ENCODE measurements at regions not wholly inside any gene's neighbourhood (a gene's known extent, or its start where the extent isn't known, plus 50 kb on each side); places are given as distances from the start of the nearest gene placed in this dataset.

GRCh38 chr1:91130256-91130985 is 108.6 kb upstream of the ZNF644 start:
- Histone ChIP-seq H2BK12ac (ENCODE audit: low read depth, low read length) (no peak overlapping the region), H3K9ac (replicated peaks in 1 of 4; ENCODE audit: extremely low read depth in 1 of 4, low read depth in 3 of 4, low read length in 3 of 4) (no peak overlapping the region), H2AK5ac (ENCODE audit: low read depth, low read length) (no peak overlapping the region), H3K23ac (ENCODE audit: insufficient read length) (no peak overlapping the region), H3K4me3 (ENCODE audit: extremely low read depth in 1 of 4, insufficient read depth in 2 of 4, low read depth in 3 of 4, low read length in 4 of 4) (no peak overlapping the region), H2BK120ac (replicated peaks; ENCODE audit: low read depth, low read length) (no peak overlapping the region), H3K27me3 (replicated peaks in 1 of 4; ENCODE audit: control insufficient read depth in 3 of 4, extremely low read depth in 1 of 4, insufficient read depth in 3 of 4, low read length in 3 of 4) (no peaks in the 10 kb centered on the region; a peak in 1 of 7 replicates), H3K36me3 (ENCODE audit: control insufficient read depth in 2 of 4, insufficient read depth in 4 of 4, low read length in 3 of 4) (no peaks in the 10 kb centered on the region), H4K8ac (ENCODE audit: extremely low read depth, insufficient read depth, low read length) (no peak overlapping the region), H4K5ac (ENCODE audit: insufficient read length, low read depth, low read length) (no peak overlapping the region), H3K4ac (replicated peaks; ENCODE audit: insufficient read length, low read depth, low read length) (no peak overlapping the region), H2BK20ac (ENCODE audit: low read length) (no peak overlapping the region), H2BK15ac (ENCODE audit: low read length) (no peak overlapping the region), H3K79me2 (ENCODE audit: control insufficient read depth in 1 of 2, insufficient read depth in 2 of 2, low read length in 2 of 2) (no peaks in the 10 kb centered on the region), H4K20me1 (replicated peaks in 1 of 2; ENCODE audit: control insufficient read depth in 1 of 2, insufficient read depth in 2 of 2, low read length in 2 of 2) (no peaks in the 10 kb centered on the region), H3K18ac (ENCODE audit: extremely low read depth, low read length) (no peak overlapping the region), H3K4me1 (replicated peaks in 1 of 4; ENCODE audit: control insufficient read depth in 3 of 4, insufficient read depth in 4 of 4, low read length in 3 of 4) (no peaks in the 10 kb centered on the region; a peak in 1 of 7 replicates), H3K23me2 (ENCODE audit: low read depth, low read length) (no peaks in the 10 kb centered on the region), H4K91ac (replicated peaks; ENCODE audit: insufficient read length, low read length) (no peak overlapping the region), H3K4me2 (ENCODE audit: insufficient read depth in 1 of 2, low read depth in 2 of 2, low read length in 2 of 2) (no peak overlapping the region), H3K79me1 (ENCODE audit: low read depth, low read length) (no peaks in the 10 kb centered on the region), H3K27ac (ENCODE audit: low read depth, low read length) (no peak overlapping the region), H2BK5ac (ENCODE audit: low read depth, low read length) (no peak overlapping the region), H3K9me3 (ENCODE audit: insufficient read depth in 2 of 2, low read depth in 1 of 2, low read length in 1 of 2) (no peaks in the 10 kb centered on the region), H3K14ac (ENCODE audit: insufficient read length) (no peak overlapping the region), H2AFZ (ENCODE audit: low read length) (no peak overlapping the region), H3K56ac (replicated peaks; ENCODE audit: insufficient read length, low read depth, low read length) (no peak overlapping the region)
- ChIA-PET CTCF (ENCODE audit: partially characterized antibody) (interaction anchor here (0.6 to 1.8 kb wide), 3 partner anchors 10 to 413 kb away, joined by 3 to 6 read pairs (median 5); partner anchors contain the start of gene BARHL2), POLR2A (ENCODE audit: partially characterized antibody) (interaction anchor here (0.7 to 1.5 kb wide), 2 partner anchors 10 to 108 kb away, joined by 3 to 5 read pairs; partner anchors contain the start of gene ZNF644)
- DNase-seq (ENCODE audit: low read depth in 1 of 2, low spot score in 2 of 2) (no peak), FAIRE-seq (no peak)
- TF ChIP-seq CTBP2 (IDR thresholded peaks at IDR 0.05; ENCODE audit: borderline replicate concordance, insufficient read depth, insufficient read length, low read length) (no peak), TCF12 (IDR thresholded peaks at IDR 0.05; ENCODE audit: low read depth, low read length) (no peak), ZNF274 (IDR thresholded peaks at IDR 0.05; ENCODE audit: borderline replicate concordance, extremely low read depth, low read length) (no peak), BCL11A (IDR thresholded peaks at IDR 0.05; ENCODE audit: low read depth in 2 of 2, low read length in 2 of 2) (no peak), NANOG (IDR thresholded peaks at IDR 0.05; ENCODE audit: insufficient read depth, low read depth, low read length, poor library complexity, severe bottlenecking) (no peak), RFX5 (IDR thresholded peaks at IDR 0.05; ENCODE audit: borderline replicate concordance, low read depth, low read length) (no peak), POU5F1 (IDR thresholded peaks at IDR 0.05; ENCODE audit: low read depth, low read length) (no peak), CHD2 (IDR thresholded peaks at IDR 0.05; ENCODE audit: low read length) (no peak), EZH2 (IDR thresholded peaks at IDR 0.05; ENCODE audit: low read depth, low read length, severe bottlenecking) (no peak), RXRA (IDR thresholded peaks at IDR 0.05; ENCODE audit: insufficient read depth, low read depth, low read length) (no peak)
- 86% methylated on average over 5 of the region's 5 CpGs; no CpG with 5 or more reads in 1 of the 2 experiments for WGBS, 2 experiments (ENCODE audit: extremely low coverage in 1 of 2, insufficient coverage in 1 of 2, insufficient read length in 1 of 2, insufficient replicate concordance in 2 of 2, low coverage in 1 of 2, low lambda C conversion rate in 2 of 2, missing lambda C conversion rate in 1 of 2)

Measured in H1 (cell line).